GM23338 (cell line): ENCODE measurements at regions not wholly inside any gene's neighbourhood (a gene's known extent, or its start where the extent isn't known, plus 50 kb on each side); places are given as distances from the start of the nearest gene placed in this dataset.

ENCODE experiments used
- ATAC-seq: fragments of 200-7000 bp; cut with Tn5 transposase; 3 replicates; pipeline ENCODE4 v1.9.1; 2020
- DNase-seq: peaks from one replicate; pipeline ENCODE4 v3.0.0-alpha.2; 2015; ENCODE audit warnings: low spot score
- H2AFZ ChIP-seq: fragments of 200-600 bp; sonication (generic); 2 replicates; pipeline ENCODE4 v1.8.0; 2016; ENCODE audit warnings: antibody characterized with exemption, mild to moderate bottlenecking, moderate library complexity
- H3F3A ChIP-seq: fragments of 200-600 bp; sonication (generic); replicated peaks from 2 replicates; pipeline ENCODE4 v1.8.0; 2017; ENCODE audit warnings: antibody characterized with exemption, mixed run types, low read depth
- H3K27ac ChIP-seq: fragments of 200-600 bp; sonication (generic); 2 replicates; pipeline ENCODE4 v1.6.1; 2016; ENCODE audit warnings: low read depth
- H3K27me3 ChIP-seq: fragments of 200-600 bp; sonication (generic); 2 replicates; pipeline ENCODE4 v1.8.0; 2016; ENCODE audit warnings: mild to moderate bottlenecking, mixed run types, moderate library complexity; ENCODE audit not compliant: insufficient read depth
- H3K36me3 ChIP-seq: fragments of 200-600 bp; sonication (generic); 2 replicates; pipeline ENCODE4 v1.8.0; 2016; ENCODE audit warnings: mild to moderate bottlenecking; ENCODE audit not compliant: insufficient read depth
- H3K4me1 ChIP-seq: fragments of 200-600 bp; sonication (generic); 2 replicates; pipeline ENCODE4 v1.8.0; 2016; ENCODE audit warnings: mild to moderate bottlenecking, moderate library complexity; ENCODE audit not compliant: insufficient read depth
- H3K4me2 ChIP-seq: fragments of 200-600 bp; sonication (generic); 2 replicates; pipeline ENCODE4 v1.7.1; 2017; ENCODE audit warnings: mixed run types
- H3K4me3 ChIP-seq: fragments of 200-600 bp; sonication (generic); 2 replicates; pipeline ENCODE4 v1.6.1; 2016; ENCODE audit warnings: mixed run types
- H3K79me2 ChIP-seq: fragments of 200-600 bp; sonication (generic); replicated peaks from 2 replicates; pipeline ENCODE4 v1.8.0; 2017; ENCODE audit warnings: mild to moderate bottlenecking; ENCODE audit not compliant: insufficient read depth
- H3K9me2 ChIP-seq: fragments of 200-600 bp; sonication (generic); 2 replicates; pipeline ENCODE4 v1.8.0; 2017; ENCODE audit not compliant: insufficient read depth
- H4K20me1 ChIP-seq: fragments of 200-600 bp; sonication (generic); replicated peaks from 2 replicates; pipeline ENCODE4 v1.8.0; 2017; ENCODE audit warnings: mild to moderate bottlenecking; ENCODE audit not compliant: insufficient read depth
- H3K27ac Mint-ChIP-seq: 2 replicates; pipeline ENCODE4 v1.8.0; 2020; ENCODE audit warnings: inconsistent platforms, mild to moderate bottlenecking, moderate library complexity, mixed read lengths
- H3K27me3 Mint-ChIP-seq: 3 replicates; pipeline ENCODE4 v1.8.0; 2022; ENCODE audit warnings: low read depth, mild to moderate bottlenecking, moderate library complexity, mixed read lengths, inconsistent platforms; ENCODE audit not compliant: insufficient read depth, poor library complexity
- H3K36me3 Mint-ChIP-seq: 3 replicates; pipeline ENCODE4 v1.8.0; 2021; ENCODE audit warnings: low read depth, mild to moderate bottlenecking, inconsistent platforms, moderate library complexity, mixed read lengths
- H3K4me1 Mint-ChIP-seq: 3 replicates; pipeline ENCODE4 v1.8.0; 2020; ENCODE audit warnings: mild to moderate bottlenecking, inconsistent platforms, mixed read lengths
- H3K4me3 Mint-ChIP-seq: 3 replicates; pipeline ENCODE4 v1.8.0; 2021; ENCODE audit warnings: moderate library complexity, mild to moderate bottlenecking, inconsistent platforms, mixed read lengths
- H3K9me3 Mint-ChIP-seq: 3 replicates; pipeline ENCODE4 v1.8.0; 2020; ENCODE audit warnings: moderate library complexity, mild to moderate bottlenecking, inconsistent platforms, mixed read lengths
- CTCF ChIP-seq, 2 experiments: fragments of 200-600 bp in 1 of 2; sonication (generic) in 1 of 2; conservative IDR thresholded peaks; 2 replicates each; pipeline versions ENCODE4 v1.5.1 to v1.6.1; 2016 to 2017; ENCODE audit warnings: antibody characterized with exemption in 2 of 2, low read depth in 2 of 2, mild to moderate bottlenecking in 2 of 2, moderate library complexity in 1 of 2
- ETS1 ChIP-seq: IDR thresholded peaks from 2 replicates; pipeline ENCODE4 v1.6.1; 2016; ENCODE audit warnings: antibody characterized with exemption
- EZH2 ChIP-seq: fragments of 200-600 bp; sonication (generic); IDR thresholded peaks from one replicate; pipeline ENCODE4 v1.8.0; 2017; ENCODE audit warnings: antibody characterized with exemption, mild to moderate bottlenecking, low read depth; ENCODE audit not compliant: unreplicated experiment
- EZH2phosphoT487 ChIP-seq: fragments of 200-600 bp; sonication (generic); IDR thresholded peaks from one replicate; pipeline ENCODE4 v1.8.1; 2018; ENCODE audit warnings: antibody characterized with exemption; ENCODE audit not compliant: unreplicated experiment
- NANOG ChIP-seq: IDR thresholded peaks from 2 replicates; pipeline ENCODE4 v1.6.1; 2016; ENCODE audit warnings: antibody characterized with exemption, borderline replicate concordance
- POLR2AphosphoS5 ChIP-seq: IDR thresholded peaks from 2 replicates; pipeline ENCODE4 v1.6.1; 2016; ENCODE audit warnings: antibody characterized with exemption, low read depth
- REST ChIP-seq: IDR thresholded peaks from one replicate; pipeline ENCODE4 v1.6.1; 2018; ENCODE audit warnings: antibody characterized with exemption; ENCODE audit not compliant: unreplicated experiment
- STAT1 ChIP-seq: IDR thresholded peaks from one replicate; pipeline ENCODE4 v1.6.1; 2016; ENCODE audit warnings: antibody characterized with exemption; ENCODE audit not compliant: unreplicated experiment
- ZNF114 ChIP-seq: fragments of 250-450 bp; sonication (Bioruptor Pico); IDR thresholded peaks from 2 replicates; pipeline ENCODE4 v1.5.0; 2020; ENCODE audit warnings: mild to moderate bottlenecking, moderate library complexity
- ZNF331 ChIP-seq: fragments of 250-450 bp; sonication (Bioruptor Pico); IDR thresholded peaks from 2 replicates; pipeline ENCODE4 v1.5.0; 2020; ENCODE audit warnings: low read depth, mild to moderate bottlenecking, moderate library complexity
- ZNF462 ChIP-seq: fragments of 250-450 bp; sonication (Bioruptor Pico); IDR thresholded peaks from 2 replicates; pipeline ENCODE4 v1.5.0; 2020; ENCODE audit warnings: mild to moderate bottlenecking, moderate library complexity

GRCh38 chr4:181549576-181550188, 693.5 kb upstream of the TENM3 start:
- H4K20me1 ChIP-seq = no peaks in the 10 kb centered on the region
- no peak overlapping the region for H3K4me3 ChIP-seq
- H3K4me1 Mint-ChIP-seq = peaks cover 19% of the 10 kb centered on the region
- peaks cover 4% of the 10 kb centered on the region for H3K27me3 Mint-ChIP-seq
- no peaks in the 10 kb centered on the region for H3K79me2 ChIP-seq
- H3K27me3 ChIP-seq = no peaks in the 10 kb centered on the region
- peaks cover 19% of the 10 kb centered on the region for H3K4me1 ChIP-seq
- H2AFZ ChIP-seq = no peak overlapping the region
- no peaks in the 10 kb centered on the region for H3K36me3 ChIP-seq
- H3K4me3 Mint-ChIP-seq = no peak overlapping the region
- H3F3A ChIP-seq = no peaks in the 10 kb centered on the region
- TF ChIP-seq POLR2AphosphoS5 = no peak
- TF ChIP-seq CTCF (conservative IDR thresholded peaks at IDR 0.05; ENCODE audit: low read depth in 2 of 2) = no peak
- no peak for TF ChIP-seq ZNF114 (CRISPR knock-in tag)
- TF ChIP-seq ZNF331 (CRISPR knock-in tag) = no peak
- no peak for TF ChIP-seq ETS1
- TF ChIP-seq EZH2 = no peak
- TF ChIP-seq ZNF462 (CRISPR knock-in tag) = no peak
- no peak for TF ChIP-seq REST
- no peak for TF ChIP-seq STAT1
- TF ChIP-seq EZH2phosphoT487 = no peak
- no peak for TF ChIP-seq NANOG
- no peak for DNase-seq
- ATAC-seq = no peak
- peak overlapping the region; percentile 19; the same call in 1 of the 2 replicates for H3K4me2 ChIP-seq
- no peak overlapping the region for H3K27ac ChIP-seq
- H3K36me3 Mint-ChIP-seq = no peaks in the 10 kb centered on the region; the same call in 2 of the 3 replicates
- no peaks in the 10 kb centered on the region for H3K9me3 Mint-ChIP-seq
- H3K27ac Mint-ChIP-seq = no peak overlapping the region
- H3K9me2 ChIP-seq = no peaks in the 10 kb centered on the region
